Activated T-helper 1 cell treated with anti-CD3 and anti-CD28 coated beads, Interleukin-12 subunit alpha, Interleukin-12 subunit beta, Interleukin-2, Interleukin-4 antibody, amounts not matched to agents 30 ng/mL and 10 ng/mL and 1 ng/mL, durations not matched to agents 14 hours and 24 hours and 36 hours (primary cell): ENCODE measurements at regions not wholly inside any gene's neighbourhood (a gene's known extent, or its start where the extent isn't known, plus 50 kb on each side); places are given as distances from the start of the nearest gene placed in this dataset.

ENCODE experiments used
- DNase-seq: peaks from one replicate; pipeline ENCODE4 v3.0.0; 2021; ENCODE audit warnings: low spot score
- H3K27ac Mint-ChIP-seq: one replicate; pipeline ENCODE4 v1.8.0; 2021; ENCODE audit warnings: mild to moderate bottlenecking, mixed read lengths
- H3K27me3 Mint-ChIP-seq: one replicate; pipeline ENCODE4 v1.8.0; 2022; ENCODE audit warnings: mild to moderate bottlenecking, moderate library complexity, mixed read lengths; ENCODE audit not compliant: insufficient read depth
- H3K36me3 Mint-ChIP-seq: one replicate; pipeline ENCODE4 v1.8.0; 2021; ENCODE audit warnings: low read depth, mixed read lengths
- H3K4me1 Mint-ChIP-seq: one replicate; pipeline ENCODE4 v1.8.0; 2021; ENCODE audit warnings: low read depth, mixed read lengths
- H3K4me3 Mint-ChIP-seq: one replicate; pipeline ENCODE4 v1.8.0; 2021; ENCODE audit warnings: mild to moderate bottlenecking, moderate library complexity, mixed read lengths
- H3K9me3 Mint-ChIP-seq: one replicate; pipeline ENCODE4 v1.8.0; 2021; ENCODE audit warnings: mixed read lengths
- intact Hi-C: fragments of 100-400 bp; cut with micrococcal nuclease; formaldehyde crosslinking; loops from one replicate; pipeline ENCODE4 v1.15.1; 2024

DNA sequence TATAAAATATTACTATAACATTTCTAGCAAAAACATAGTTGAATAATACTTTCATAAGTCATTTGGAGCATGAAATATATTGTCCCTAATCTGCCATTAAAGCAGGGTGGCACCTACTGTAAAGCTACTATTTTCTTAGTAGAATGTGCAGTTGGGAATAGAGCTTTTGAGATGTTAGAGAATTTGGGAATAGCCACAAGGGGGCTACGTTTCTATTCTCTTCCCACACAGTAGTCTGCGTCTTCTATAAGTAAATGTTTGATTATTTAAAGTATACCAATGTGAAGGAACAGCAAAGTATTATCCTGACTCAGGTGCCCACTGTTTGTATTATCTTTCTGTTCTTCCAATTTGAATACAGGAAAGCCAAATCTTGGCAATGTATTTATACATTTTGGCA is 323.2 kb upstream of the GIMD1 start:
- intact Hi-C loops, result no loop called here
- Mint-ChIP-seq H3K27ac (no peak overlapping the region), H3K4me1 (peaks cover 18% of the 10 kb centered on the region), H3K27me3 (no peaks in the 10 kb centered on the region), H3K4me3 (no peak overlapping the region), H3K9me3 (peaks cover 13% of the 10 kb centered on the region), H3K36me3 (no peaks in the 10 kb centered on the region)
- DNase-seq, result no peak

DNA sequence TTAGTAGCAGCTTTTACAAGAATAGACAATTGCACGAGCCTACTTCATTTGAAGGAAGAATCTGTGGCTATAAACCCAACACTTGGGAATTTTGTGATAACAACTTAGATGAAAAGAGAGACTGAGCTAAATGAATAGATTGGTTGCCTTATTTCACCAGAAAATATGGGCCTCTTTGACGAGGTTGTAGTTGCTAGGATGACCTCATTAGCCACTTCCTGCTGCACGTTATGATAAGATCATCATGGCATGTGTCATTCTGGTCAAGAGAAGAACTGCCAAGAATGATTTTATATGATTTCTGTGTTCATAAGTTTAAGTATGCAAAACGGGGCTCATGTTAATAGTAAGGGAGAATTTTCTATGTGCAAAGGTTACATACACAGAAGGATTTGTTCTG is 321.9 kb upstream of the GIMD1 start:
- H3K4me1 Mint-ChIP-seq, result peaks cover 15% of the 10 kb centered on the region
- no peaks in the 10 kb centered on the region for H3K27me3 Mint-ChIP-seq
- no peaks in the 10 kb centered on the region for H3K36me3 Mint-ChIP-seq
- H3K4me3 Mint-ChIP-seq, result no peak overlapping the region
- intact Hi-C loops, result no loop called here
- H3K27ac Mint-ChIP-seq, result no peak overlapping the region
- no peak for DNase-seq
- H3K9me3 Mint-ChIP-seq, result peaks cover 13% of the 10 kb centered on the region

DNA sequence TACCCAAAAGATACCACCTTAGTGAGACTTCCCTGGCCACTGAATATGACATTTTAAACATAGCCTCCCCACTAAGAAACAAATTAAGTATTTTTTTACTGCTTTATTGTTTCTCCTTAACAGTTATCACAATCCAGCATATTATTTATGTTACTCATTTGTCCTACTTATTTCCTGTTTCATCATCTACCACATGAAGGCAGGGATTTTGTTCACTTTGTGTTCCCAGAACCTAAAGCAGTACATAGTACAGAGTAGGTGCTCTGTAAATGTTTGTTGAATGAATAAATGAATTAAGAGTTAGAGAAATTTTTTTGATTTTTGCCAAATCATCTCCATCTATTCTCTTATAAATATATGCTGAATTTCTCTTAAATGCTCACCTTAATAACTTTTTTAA is 318.4 kb upstream of the GIMD1 start:
- intact Hi-C loops, result no loop called here
- H3K27ac Mint-ChIP-seq, result no peak overlapping the region
- no peak for DNase-seq

DNA sequence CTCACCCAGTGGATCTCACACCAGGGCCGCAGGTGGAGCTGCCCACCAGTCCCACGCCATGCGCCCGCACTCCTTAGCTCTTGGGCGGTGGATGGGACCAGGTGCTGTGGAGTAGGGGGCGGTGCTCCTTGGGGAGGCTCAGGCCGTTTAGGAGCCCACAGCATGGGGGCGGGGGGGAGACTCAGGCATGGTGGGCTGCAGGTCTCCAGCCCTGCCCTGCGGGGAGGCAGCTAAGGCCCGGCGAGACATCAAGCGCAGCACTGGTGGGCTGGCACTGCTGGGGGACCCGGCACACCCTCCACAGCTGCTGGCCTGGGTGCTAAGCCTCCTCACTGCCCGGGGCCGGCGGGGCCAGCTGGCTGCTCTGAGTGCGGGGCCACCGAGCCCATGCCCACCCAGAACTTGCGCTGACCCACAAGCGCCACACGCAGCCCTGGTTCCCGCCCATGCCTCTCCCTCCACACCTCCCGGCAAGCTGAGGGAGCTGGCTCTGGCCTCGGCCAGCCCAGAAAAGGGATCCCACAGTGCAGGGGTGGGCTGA is 312.9 kb upstream of the GIMD1 start:
- intact Hi-C loops, result no loop called here
- H3K27me3 Mint-ChIP-seq, result no peaks in the 10 kb centered on the region
- no peak for DNase-seq
- no peak overlapping the region for H3K4me3 Mint-ChIP-seq
- H3K4me1 Mint-ChIP-seq, result no peaks in the 10 kb centered on the region
- H3K27ac Mint-ChIP-seq, result no peak overlapping the region
- peaks cover 13% of the 10 kb centered on the region for H3K9me3 Mint-ChIP-seq
- no peaks in the 10 kb centered on the region for H3K36me3 Mint-ChIP-seq

More for the DNA sequence above, 318.4 kb upstream of the GIMD1 start:
- no peak overlapping the region for H3K4me3 Mint-ChIP-seq
- H3K27me3 Mint-ChIP-seq, result no peaks in the 10 kb centered on the region
- H3K9me3 Mint-ChIP-seq, result peaks cover 17% of the 10 kb centered on the region
- H3K36me3 Mint-ChIP-seq, result no peaks in the 10 kb centered on the region
- H3K4me1 Mint-ChIP-seq, result peaks cover 5% of the 10 kb centered on the region

DNA sequence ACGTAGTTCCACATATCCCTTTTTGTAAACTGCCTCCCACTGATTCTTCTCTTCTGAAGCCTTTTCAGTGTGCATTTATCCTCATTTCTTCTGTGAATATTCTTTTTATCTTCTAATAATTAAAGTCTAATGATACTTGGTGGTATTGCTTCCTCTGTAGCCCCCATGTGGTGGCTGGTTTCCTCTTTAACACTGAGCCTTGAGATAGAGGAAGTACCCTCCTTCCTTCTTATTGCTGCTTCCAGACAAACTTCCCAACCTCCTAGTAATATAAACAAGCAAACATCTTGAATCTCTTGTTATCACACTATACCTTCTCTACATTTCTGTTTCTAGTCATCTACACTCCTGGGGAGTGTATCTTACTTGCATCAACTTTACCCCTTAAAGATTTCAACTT is 310.5 kb upstream of the GIMD1 start:
- Mint-ChIP-seq H3K9me3 (peaks cover 13% of the 10 kb centered on the region), H3K27ac (no peak overlapping the region), H3K4me1 (no peaks in the 10 kb centered on the region), H3K27me3 (no peaks in the 10 kb centered on the region), H3K36me3 (no peaks in the 10 kb centered on the region), H3K4me3 (no peak overlapping the region)
- DNase-seq, result no peak
- intact Hi-C loops, result no loop called here

DNA sequence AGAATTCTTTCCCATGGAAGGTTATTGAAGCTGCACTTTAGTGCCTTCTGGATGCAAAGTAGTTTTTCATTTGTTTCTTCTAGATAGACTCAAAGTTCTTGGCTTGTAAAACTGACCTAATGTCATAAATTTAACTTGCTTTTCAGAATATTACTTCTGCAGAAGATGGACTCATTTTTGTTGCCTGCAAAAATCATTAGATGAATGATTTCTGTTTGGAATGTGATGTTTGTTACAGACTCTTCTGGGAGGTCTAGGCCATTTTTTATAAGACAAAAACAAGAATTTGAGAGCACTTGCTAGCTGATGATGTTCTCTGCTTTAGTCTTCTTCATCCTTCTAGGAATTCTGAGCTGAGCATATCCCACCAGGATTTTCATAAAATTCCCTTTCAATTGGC is 308.6 kb upstream of the GIMD1 start:
- no peaks in the 10 kb centered on the region for H3K4me1 Mint-ChIP-seq
- H3K27me3 Mint-ChIP-seq, result no peaks in the 10 kb centered on the region
- no peak overlapping the region for H3K27ac Mint-ChIP-seq
- H3K9me3 Mint-ChIP-seq, result peaks cover 15% of the 10 kb centered on the region
- intact Hi-C loops, result no loop called here
- H3K36me3 Mint-ChIP-seq, result no peaks in the 10 kb centered on the region
- no peak for DNase-seq
- no peak overlapping the region for H3K4me3 Mint-ChIP-seq

DNA sequence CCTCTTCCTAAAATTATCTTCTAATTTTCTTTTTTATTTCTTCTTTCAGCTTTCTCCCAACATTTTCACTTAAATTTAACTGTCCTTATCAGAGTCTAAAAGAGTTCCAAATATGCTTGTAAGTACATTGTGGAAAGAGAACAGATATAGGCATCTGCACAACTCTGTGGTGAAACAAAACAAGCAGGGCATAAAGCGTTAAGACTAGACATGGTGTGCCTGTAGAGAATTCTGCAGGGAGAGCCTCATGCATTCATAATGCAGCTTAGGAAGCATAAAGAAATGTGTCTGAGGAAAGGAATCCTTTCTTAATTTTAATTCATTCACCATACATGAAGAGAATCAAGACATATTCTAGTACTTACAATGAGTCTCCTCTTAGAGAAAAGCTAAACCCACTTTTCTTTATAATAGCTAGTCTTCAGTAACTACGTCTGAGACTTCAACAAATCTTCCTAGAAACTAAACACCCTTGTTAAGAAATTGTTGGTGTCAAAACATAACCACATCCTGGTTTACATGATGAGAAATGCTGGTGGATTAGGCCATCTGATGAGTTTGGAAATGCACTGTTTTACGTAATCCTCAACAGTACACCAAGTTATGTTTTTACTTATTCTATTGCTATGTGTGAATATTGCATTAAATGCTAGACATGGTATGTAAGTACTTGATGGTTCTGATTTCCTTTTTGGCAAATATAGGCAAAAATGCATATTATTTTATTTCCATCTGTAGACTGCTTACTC is 307.8 kb upstream of the GIMD1 start:
- intact Hi-C loops, result no loop called here
- no peak overlapping the region for H3K4me3 Mint-ChIP-seq
- no peak for DNase-seq
- H3K36me3 Mint-ChIP-seq, result no peaks in the 10 kb centered on the region
- no peak overlapping the region for H3K27ac Mint-ChIP-seq
- H3K27me3 Mint-ChIP-seq, result no peaks in the 10 kb centered on the region
- peaks cover 11% of the 10 kb centered on the region for H3K9me3 Mint-ChIP-seq
- H3K4me1 Mint-ChIP-seq, result no peaks in the 10 kb centered on the region

DNA sequence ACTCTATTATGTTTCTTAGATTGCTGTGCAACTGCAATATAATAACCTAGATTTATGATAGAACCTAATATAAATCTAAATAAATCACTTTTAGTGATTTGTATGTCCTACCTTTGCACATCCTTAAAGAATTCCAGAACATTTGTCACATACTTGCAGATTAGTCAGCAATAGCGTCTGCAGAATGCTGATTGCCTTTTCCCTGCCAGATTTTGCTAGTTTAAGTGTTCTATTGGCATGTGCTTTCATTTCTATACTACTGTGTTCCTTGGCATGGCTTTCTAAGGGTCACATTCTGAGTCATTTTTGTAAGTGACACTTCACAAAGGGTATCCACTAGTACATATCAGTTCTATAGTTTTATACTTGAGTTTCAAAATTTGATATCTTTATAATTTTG is 303.1 kb upstream of the GIMD1 start:
- Mint-ChIP-seq H3K36me3 (no peaks in the 10 kb centered on the region), H3K27ac (no peak overlapping the region), H3K9me3 (peaks cover 15% of the 10 kb centered on the region), H3K4me3 (no peak overlapping the region), H3K4me1 (no peaks in the 10 kb centered on the region), H3K27me3 (no peaks in the 10 kb centered on the region)
- intact Hi-C loops, result no loop called here
- no peak for DNase-seq

DNA sequence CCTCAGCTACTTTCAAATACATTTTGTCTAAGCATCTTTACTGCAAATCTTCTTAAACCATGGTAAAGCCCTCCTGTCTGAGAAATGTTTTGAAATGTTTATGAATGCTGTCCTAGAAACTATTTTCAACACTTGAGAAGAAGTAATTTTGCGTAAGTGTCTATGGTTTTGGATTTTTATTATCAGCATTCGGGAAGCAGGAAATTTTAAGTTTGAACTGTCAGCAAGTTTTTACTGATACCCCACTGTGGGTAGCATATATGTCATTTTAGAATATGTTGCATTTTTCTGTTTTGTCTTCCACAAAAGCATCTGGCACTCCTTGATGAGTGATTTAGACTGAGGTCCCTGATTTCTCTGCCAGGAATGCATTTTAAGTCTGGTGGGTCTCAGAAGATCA is 302.4 kb upstream of the GIMD1 start:
- H3K9me3 Mint-ChIP-seq, result peaks cover 15% of the 10 kb centered on the region
- DNase-seq, result no peak
- no peak overlapping the region for H3K27ac Mint-ChIP-seq
- H3K36me3 Mint-ChIP-seq, result no peaks in the 10 kb centered on the region
- H3K4me1 Mint-ChIP-seq, result no peaks in the 10 kb centered on the region
- intact Hi-C loops, result no loop called here
- no peak overlapping the region for H3K4me3 Mint-ChIP-seq
- H3K27me3 Mint-ChIP-seq, result no peaks in the 10 kb centered on the region

DNA sequence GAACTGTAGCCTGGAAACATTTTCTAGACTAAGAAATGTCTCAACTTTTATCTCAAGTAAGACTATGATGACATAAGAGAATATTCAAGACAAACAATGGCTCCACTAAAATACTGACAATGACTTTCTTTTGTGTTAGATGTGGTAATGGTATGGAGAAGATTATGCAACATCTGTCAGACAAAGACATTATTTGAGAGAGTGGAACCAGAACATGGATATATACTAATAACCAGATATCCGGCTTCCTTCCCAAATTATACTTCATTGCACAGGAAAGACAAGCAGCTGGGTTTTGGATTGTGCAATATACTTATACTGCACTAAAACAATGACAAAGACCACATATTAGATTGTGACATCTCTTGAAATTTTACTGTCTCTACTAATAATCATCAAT is 290.8 kb upstream of the GIMD1 start:
- Mint-ChIP-seq H3K27me3 (peaks cover 2% of the 10 kb centered on the region), H3K4me3 (no peak overlapping the region), H3K27ac (no peak overlapping the region), H3K9me3 (no peaks in the 10 kb centered on the region), H3K4me1 (no peaks in the 10 kb centered on the region), H3K36me3 (no peaks in the 10 kb centered on the region)
- DNase-seq, result no peak
- intact Hi-C loops, result no loop called here

DNA sequence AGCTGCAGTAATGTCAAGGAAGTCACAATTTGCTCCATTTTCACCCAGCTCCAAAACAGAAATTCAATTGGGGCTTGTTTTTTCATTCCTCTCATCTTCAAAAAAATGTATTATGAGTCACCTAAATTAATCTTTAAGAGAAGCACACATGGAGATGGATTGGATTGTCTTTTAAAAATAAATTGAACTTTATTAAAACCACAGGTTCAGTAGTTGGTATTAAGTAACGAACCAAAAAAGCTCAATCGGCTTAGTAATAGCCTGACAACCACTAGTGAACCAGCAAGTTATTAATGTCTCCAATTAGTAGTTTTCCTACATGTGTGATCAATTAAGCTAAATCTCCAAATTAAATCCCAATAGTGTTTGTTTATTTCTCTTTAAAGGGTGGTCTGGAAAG is 283.5 kb upstream of the GIMD1 start:
- Mint-ChIP-seq H3K27ac (no peak overlapping the region), H3K9me3 (no peaks in the 10 kb centered on the region), H3K4me1 (no peaks in the 10 kb centered on the region), H3K27me3 (peaks cover 2% of the 10 kb centered on the region), H3K4me3 (no peak overlapping the region), H3K36me3 (no peaks in the 10 kb centered on the region)
- DNase-seq, result no peak
- intact Hi-C loops, result no loop called here

DNA sequence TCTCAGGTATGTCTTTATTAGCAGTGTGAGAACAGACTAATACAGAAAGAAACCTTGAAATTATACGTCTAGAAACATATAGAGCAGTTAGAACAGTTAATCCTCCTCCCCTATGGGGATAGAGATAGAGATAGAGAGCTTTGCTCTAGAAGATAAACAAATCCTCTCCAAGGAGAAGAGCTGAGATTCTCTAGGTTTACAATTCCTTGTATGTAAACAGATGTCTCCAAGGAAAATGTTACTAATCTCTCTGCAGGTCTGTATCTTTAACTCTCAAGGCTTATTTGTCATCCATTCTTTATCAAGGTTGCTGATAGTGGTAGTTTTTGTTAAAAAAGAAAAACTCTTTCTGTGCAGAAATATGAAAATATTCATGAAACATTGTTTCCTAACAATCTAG is 282.1 kb upstream of the GIMD1 start:
- Mint-ChIP-seq H3K27me3 (peaks cover 2% of the 10 kb centered on the region), H3K9me3 (no peaks in the 10 kb centered on the region)

DNA sequence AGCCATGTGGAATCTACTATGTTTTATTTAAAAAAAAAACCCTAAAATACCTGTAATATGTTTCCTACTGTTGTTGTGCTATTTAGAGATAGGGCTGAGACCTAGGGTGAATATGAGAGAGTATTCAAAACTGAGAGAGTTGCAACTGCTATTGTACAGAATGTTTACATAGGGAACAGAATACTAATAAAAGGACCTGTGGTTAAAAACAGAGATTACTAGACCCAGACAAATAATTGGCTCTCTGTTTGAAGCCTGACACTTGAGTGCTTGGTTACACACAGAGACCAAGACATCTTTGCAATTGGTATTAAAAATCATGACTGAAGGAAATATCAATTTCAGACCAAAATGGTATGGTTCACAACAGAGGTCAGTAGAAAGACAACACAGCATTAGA is 278.9 kb upstream of the GIMD1 start:
- DNase-seq, result no peak
- H3K27me3 Mint-ChIP-seq, result peaks cover 2% of the 10 kb centered on the region
- no peaks in the 10 kb centered on the region for H3K4me1 Mint-ChIP-seq
- no peak overlapping the region for H3K4me3 Mint-ChIP-seq
- no peaks in the 10 kb centered on the region for H3K9me3 Mint-ChIP-seq
- no peaks in the 10 kb centered on the region for H3K36me3 Mint-ChIP-seq
- H3K27ac Mint-ChIP-seq, result no peak overlapping the region
- intact Hi-C loops, result no loop called here

More for the DNA sequence above, 282.1 kb upstream of the GIMD1 start:
- no peak for DNase-seq
- Mint-ChIP-seq H3K4me3 (no peak overlapping the region), H3K4me1 (no peaks in the 10 kb centered on the region), H3K36me3 (no peaks in the 10 kb centered on the region), H3K27ac (no peak overlapping the region)
- intact Hi-C loops, result no loop called here

DNA sequence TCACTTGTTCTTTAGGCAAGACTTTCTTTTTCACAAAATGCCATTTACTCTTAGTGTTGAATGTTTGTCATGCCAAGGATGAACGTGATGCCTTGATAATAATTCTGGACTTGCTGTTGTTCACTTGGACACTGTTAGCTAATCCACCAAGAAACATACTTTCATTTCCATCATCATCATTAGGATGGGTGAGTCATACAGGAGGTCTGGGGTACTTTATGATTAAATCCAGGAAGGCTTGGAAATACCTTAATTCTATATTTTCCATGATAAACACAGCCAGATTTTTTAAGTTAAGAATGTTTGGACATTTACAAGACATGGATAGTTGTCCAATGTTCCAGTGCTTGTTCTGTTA is 260.7 kb upstream of the GIMD1 start:
- no peak overlapping the region for H3K27ac Mint-ChIP-seq
- H3K9me3 Mint-ChIP-seq, result no peaks in the 10 kb centered on the region
- intact Hi-C loops, result no loop called here
- DNase-seq, result no peak
- no peak overlapping the region for H3K4me3 Mint-ChIP-seq
- H3K36me3 Mint-ChIP-seq, result no peaks in the 10 kb centered on the region
- H3K4me1 Mint-ChIP-seq, result no peaks in the 10 kb centered on the region
- H3K27me3 Mint-ChIP-seq, result no peaks in the 10 kb centered on the region
